Progenitor cell of endocrine pancreas (in vitro differentiated cells): ENCODE measurements at regions not wholly inside any gene's neighbourhood (a gene's known extent, or its start where the extent isn't known, plus 50 kb on each side); places are given as distances from the start of the nearest gene placed in this dataset.

ENCODE experiments used
- DNase-seq: peaks from one replicate; pipeline ENCODE4 v3.0.0; 2021; ENCODE audit warnings: low spot score; ENCODE audit not compliant: unreplicated experiment
- H3K27ac Mint-ChIP-seq: 2 replicates; pipeline ENCODE4 v1.8.0; 2021; ENCODE audit warnings: mild to moderate bottlenecking, moderate library complexity, mixed read lengths
- H3K27me3 Mint-ChIP-seq: 2 replicates; pipeline ENCODE4 v1.8.0; 2021; ENCODE audit warnings: mixed read lengths
- H3K36me3 Mint-ChIP-seq: 2 replicates; pipeline ENCODE4 v1.8.0; 2022; ENCODE audit warnings: mixed read lengths; ENCODE audit not compliant: insufficient read depth
- H3K4me1 Mint-ChIP-seq: 2 replicates; pipeline ENCODE4 v1.8.0; 2021; ENCODE audit warnings: low read depth, mixed read lengths
- H3K4me3 Mint-ChIP-seq: 2 replicates; pipeline ENCODE4 v1.8.0; 2021; ENCODE audit warnings: low read depth, mild to moderate bottlenecking, moderate library complexity, mixed read lengths
- H3K9me3 Mint-ChIP-seq: 2 replicates; pipeline ENCODE4 v1.8.0; 2021; ENCODE audit warnings: low read depth, mixed read lengths
- CTCF ChIP-seq: fragments of 200-600 bp; sonication (generic); IDR thresholded peaks from one replicate; pipeline ENCODE4 v1.5.0; 2021; ENCODE audit warnings: antibody characterized with exemption, mild to moderate bottlenecking; ENCODE audit not compliant: unreplicated experiment

DNA sequence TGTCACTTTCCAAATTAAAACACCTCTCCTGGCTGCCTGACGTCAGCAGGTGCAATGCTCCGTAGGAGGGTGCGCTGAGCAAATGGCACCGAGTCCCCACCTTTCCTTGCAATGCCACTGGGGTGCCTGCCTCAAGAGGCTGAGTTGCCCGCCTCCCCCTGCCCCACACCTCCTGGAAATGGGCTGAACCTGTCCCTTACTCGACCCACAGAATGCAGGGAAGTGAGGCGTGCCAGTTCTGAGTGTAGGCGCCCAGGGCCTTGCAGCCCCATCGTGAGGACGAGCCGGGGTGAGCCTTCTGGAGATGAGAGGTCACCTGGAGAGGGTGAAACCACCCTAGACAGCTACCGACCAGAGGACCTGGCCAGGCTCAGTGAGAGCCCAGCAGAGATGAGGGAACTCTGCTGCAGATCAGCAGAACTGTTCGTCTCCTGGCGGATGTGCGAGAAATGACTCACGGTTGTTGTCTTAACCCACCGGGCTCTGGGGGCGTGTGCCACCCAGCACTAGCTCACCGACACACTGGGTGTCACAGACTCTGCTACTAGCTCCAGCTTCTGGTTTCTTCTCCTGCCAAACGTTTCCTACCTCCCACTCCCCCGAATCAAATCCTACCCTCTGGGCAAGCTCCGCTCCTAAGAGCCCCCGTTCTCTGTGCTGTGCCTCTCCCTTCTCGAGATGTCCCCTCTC, 168.7 kb upstream of the HDAC4 start:
- H3K4me1 Mint-ChIP-seq = peaks cover 2% of the 10 kb centered on the region
- no peaks in the 10 kb centered on the region for H3K36me3 Mint-ChIP-seq
- DNase-seq = no peak
- TF ChIP-seq CTCF = no peak
- H3K27me3 Mint-ChIP-seq = peaks cover 21% of the 10 kb centered on the region
- H3K4me3 Mint-ChIP-seq = no peak overlapping the region
- no peak overlapping the region for H3K27ac Mint-ChIP-seq
- H3K9me3 Mint-ChIP-seq = no peaks in the 10 kb centered on the region

DNA sequence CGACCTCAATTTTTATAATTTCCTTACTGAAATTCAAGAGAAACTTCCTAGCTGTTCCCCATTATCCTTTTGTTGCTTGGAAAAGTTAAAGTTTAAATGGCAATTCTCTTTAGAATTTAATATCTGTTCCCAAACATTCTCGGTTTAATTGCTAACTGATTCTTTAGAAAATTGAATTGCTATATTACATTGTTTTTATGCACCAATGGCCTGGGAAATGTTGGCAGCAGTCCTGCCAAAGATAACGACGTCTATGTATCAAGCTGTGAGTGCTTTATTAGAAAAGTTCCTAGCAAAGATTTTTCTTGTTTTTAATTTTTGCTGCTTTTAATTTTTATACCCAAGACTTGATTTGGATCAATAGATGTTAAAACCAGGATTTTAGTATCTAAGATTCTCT, 167.8 kb upstream of the HDAC4 start:
- no peak for DNase-seq
- H3K9me3 Mint-ChIP-seq = no peaks in the 10 kb centered on the region
- no peak overlapping the region for H3K4me3 Mint-ChIP-seq
- H3K27me3 Mint-ChIP-seq = peaks cover 25% of the 10 kb centered on the region
- no peak for TF ChIP-seq CTCF
- H3K27ac Mint-ChIP-seq = no peak overlapping the region
- no peaks in the 10 kb centered on the region for H3K36me3 Mint-ChIP-seq
- no peaks in the 10 kb centered on the region for H3K4me1 Mint-ChIP-seq

DNA sequence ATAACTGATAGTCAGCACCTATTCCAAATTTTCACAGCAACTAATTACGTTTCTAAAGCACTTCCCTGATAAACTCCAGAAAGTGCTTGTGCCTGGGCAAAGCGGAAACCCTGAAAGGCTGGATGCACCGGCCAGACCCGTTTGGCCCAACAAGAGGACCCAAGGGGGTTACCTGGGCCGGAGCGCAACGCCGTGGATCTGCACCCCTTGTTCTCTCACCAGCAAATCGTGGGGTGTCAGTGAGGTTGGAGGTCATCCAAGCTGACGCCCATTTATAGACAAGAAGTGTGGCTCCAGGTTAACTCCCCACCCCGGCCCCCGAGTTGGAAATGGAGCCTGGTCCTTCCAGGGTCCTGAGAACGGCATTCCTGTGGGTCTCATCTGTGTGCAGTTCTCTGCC, 167.0 kb upstream of the HDAC4 start:
- H3K9me3 Mint-ChIP-seq = no peaks in the 10 kb centered on the region
- H3K36me3 Mint-ChIP-seq = no peaks in the 10 kb centered on the region
- no peaks in the 10 kb centered on the region for H3K4me1 Mint-ChIP-seq
- no peak for TF ChIP-seq CTCF
- H3K27ac Mint-ChIP-seq = no peak overlapping the region
- H3K4me3 Mint-ChIP-seq = no peak overlapping the region
- peaks cover 26% of the 10 kb centered on the region for H3K27me3 Mint-ChIP-seq
- DNase-seq = no peak

DNA sequence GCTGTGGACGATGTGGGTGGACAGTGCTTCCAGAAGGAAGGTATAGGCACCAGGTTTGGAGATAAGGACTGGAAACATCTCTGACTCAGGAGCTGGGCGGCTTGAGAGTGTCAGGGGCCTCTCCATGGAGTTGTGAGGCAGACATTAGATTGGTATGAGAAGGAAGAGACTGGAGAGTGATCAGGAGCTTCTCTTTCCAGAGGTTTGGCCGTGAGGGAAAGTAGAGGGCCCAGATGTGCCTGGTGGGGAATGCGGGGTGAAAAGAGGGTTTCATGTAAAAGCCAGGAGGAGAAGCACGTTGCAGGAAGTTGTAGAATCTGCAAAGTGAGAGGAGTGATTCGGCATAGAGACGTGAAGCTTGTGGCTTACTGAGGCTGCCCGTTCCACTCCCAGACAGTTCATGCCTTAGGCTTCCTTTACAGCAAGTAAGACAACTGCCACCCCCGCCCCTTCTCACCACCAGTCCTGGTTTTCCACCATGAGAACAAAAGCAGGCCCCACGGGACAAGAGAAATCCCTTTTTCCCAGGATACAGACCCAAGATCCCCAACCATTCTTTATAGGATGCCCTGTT, 166.3 kb upstream of the HDAC4 start:
- H3K27ac Mint-ChIP-seq = no peak overlapping the region

More for the DNA sequence above, 166.3 kb upstream of the HDAC4 start:
- H3K4me3 Mint-ChIP-seq = no peak overlapping the region
- no peaks in the 10 kb centered on the region for H3K4me1 Mint-ChIP-seq
- DNase-seq = no peak
- H3K9me3 Mint-ChIP-seq = no peaks in the 10 kb centered on the region
- peaks cover 23% of the 10 kb centered on the region for H3K27me3 Mint-ChIP-seq
- H3K36me3 Mint-ChIP-seq = no peaks in the 10 kb centered on the region
- TF ChIP-seq CTCF = no peak
